Lung (tissue), 11 donors: ENCODE measurements at regions not wholly inside any gene's neighbourhood (a gene's known extent, or its start where the extent isn't known, plus 50 kb on each side); places are given as distances from the start of the nearest gene placed in this dataset.

Experiments
- ATAC-seq: fragments of 200-7000 bp; cut with Tn5 transposase; one replicate; pipeline ENCODE4 v1.9.1; 2020; ENCODE audit warnings: moderate number of reproducible peaks; ENCODE audit not compliant: insufficient read depth, low FRiP score
- DNase-seq, 3 donors: peaks; one replicate each; pipeline ENCODE4 v3.0.0-alpha.2; 2013 to 2017
- H3K27ac ChIP-seq, 2 donors: one replicate each; pipeline ENCODE4 v1.5.1; 2013; ENCODE audit warnings: mild to moderate bottlenecking in 2 of 2, moderate library complexity in 2 of 2, control low read depth in 1 of 2, inconsistent platforms in 1 of 2, low read depth in 1 of 2, low read length in 1 of 2
- H3K27me3 ChIP-seq, 3 donors: one replicate each; pipeline ENCODE4 v1.5.1; 2013; ENCODE audit warnings: low read length in 2 of 3; ENCODE audit not compliant: control insufficient read depth in 3 of 3, insufficient read depth in 3 of 3
- H3K36me3 ChIP-seq, 4 donors: one replicate each; pipeline ENCODE4 v1.5.1; 2013; ENCODE audit warnings: low read length in 4 of 4, mild to moderate bottlenecking in 1 of 4, moderate library complexity in 1 of 4; ENCODE audit not compliant: control insufficient read depth in 4 of 4, insufficient read depth in 4 of 4
- H3K4me1 ChIP-seq, 5 donors: one replicate each; pipeline ENCODE4 v1.5.1; 2013; ENCODE audit warnings: low read length in 5 of 5, mild to moderate bottlenecking in 2 of 5, moderate library complexity in 1 of 5; ENCODE audit not compliant: control insufficient read depth in 5 of 5, insufficient read depth in 5 of 5
- H3K4me3 ChIP-seq: one replicate; pipeline ENCODE4 v1.5.1; 2013; ENCODE audit warnings: mild to moderate bottlenecking, control low read depth, moderate library complexity
- H3K9ac ChIP-seq, 2 donors: one replicate each; pipeline ENCODE4 v1.5.1; 2013; ENCODE audit warnings: low read length in 2 of 2, control low read depth in 1 of 2; ENCODE audit not compliant: insufficient read depth in 1 of 2
- H3K9me3 ChIP-seq, 4 donors: one replicate each; pipeline ENCODE4 v1.5.1; 2013; ENCODE audit warnings: low read length in 3 of 4, mild to moderate bottlenecking in 1 of 4, moderate library complexity in 1 of 4; ENCODE audit not compliant: control insufficient read depth in 4 of 4, insufficient read depth in 3 of 4
- WGBS, 2 donors: extraction: QIAGEN DNeasy Blood & Tissue Kit; methylation state at CpG; one replicate each; pipeline ENCODE4 v1.1.7; 2013; 5-methylcytosine and 5-hydroxymethylcytosine counted together
- TF ChIP-seq, protein P1 (sequence below): IDR thresholded peaks from 2 replicates; pipeline ENCODE4 v1.5.1; 2012; ENCODE audit warnings: mild to moderate bottlenecking; ENCODE audit errors: control extremely low read depth, extremely low read depth
- donor health status: control.
- donor health status: control.
- donor health status: Bipolar disorder and iron deficiency.
- donor health status: healthy.
- donor health status: DM: yes; HTN: yes; CAD: no.

DNA sequence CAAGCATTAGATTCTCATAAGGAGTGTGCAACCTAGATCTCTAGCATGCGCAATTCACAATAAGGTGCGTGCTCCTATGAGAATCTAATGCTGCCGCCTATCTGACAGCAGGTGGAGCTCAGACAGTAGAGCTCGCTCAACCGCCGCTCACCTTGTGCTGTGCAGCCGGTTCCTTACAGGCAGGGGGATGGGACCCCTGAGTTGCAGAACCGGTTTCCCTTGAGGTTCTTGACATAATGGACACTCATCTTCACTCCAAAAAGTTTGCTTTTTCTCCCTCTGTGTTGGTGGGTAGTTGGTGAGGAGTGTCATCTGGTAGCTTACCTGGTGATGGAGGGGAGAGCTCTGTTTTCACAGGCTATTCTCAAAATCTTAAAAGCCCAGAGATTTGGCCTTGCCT is 324.0 kb upstream of the TBL1XR1 start:
- H3K9ac ChIP-seq: no peak overlapping the region
- ATAC-seq: peak; percentile 71
- WGBS, 2 donors: 78 to 92% methylated on average over 8 of the region's 8 CpGs

DNA sequence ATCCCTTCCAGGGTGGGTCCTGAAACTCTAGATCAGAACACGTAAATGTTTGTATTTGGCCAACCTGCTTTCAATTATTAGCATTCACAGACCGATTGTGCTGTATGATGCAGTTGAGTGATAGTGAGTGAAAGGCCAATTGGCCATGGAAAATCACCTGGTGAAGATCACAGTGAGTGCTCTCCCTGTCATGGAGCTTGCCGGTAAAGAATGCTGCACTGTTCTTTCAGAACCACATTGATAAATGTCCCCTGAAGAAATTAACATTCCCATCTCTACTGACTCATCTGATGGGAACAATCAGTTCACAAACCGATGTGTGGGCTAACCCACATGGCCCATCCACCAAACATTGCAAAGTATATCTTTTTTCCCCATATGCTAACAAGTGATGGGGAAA is 324.8 kb upstream of the TBL1XR1 start:
- 91% methylated on average over 4 of the region's 4 CpGs for WGBS, 2 donors
- Histone ChIP-seq H3K27me3 (no peaks in the 10 kb centered on the region), H3K27ac (no peak overlapping the region), H3K9me3 (peaks cover 0 to 4% (median 0%) of the 10 kb centered on the region in 4 donors), H3K4me1 (peaks cover 0 to 18% (median 3%) of the 10 kb centered on the region in 5 donors), H3K9ac (no peak overlapping the region), H3K36me3 (no peaks in the 10 kb centered on the region), H3K4me3 (no peak overlapping the region)
- DNase-seq (no peak), ATAC-seq (no peak)
- TF ChIP-seq, protein P1, sequence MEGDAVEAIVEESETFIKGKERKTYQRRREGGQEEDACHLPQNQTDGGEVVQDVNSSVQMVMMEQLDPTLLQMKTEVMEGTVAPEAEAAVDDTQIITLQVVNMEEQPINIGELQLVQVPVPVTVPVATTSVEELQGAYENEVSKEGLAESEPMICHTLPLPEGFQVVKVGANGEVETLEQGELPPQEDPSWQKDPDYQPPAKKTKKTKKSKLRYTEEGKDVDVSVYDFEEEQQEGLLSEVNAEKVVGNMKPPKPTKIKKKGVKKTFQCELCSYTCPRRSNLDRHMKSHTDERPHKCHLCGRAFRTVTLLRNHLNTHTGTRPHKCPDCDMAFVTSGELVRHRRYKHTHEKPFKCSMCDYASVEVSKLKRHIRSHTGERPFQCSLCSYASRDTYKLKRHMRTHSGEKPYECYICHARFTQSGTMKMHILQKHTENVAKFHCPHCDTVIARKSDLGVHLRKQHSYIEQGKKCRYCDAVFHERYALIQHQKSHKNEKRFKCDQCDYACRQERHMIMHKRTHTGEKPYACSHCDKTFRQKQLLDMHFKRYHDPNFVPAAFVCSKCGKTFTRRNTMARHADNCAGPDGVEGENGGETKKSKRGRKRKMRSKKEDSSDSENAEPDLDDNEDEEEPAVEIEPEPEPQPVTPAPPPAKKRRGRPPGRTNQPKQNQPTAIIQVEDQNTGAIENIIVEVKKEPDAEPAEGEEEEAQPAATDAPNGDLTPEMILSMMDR: no peak

More for the DNA sequence above, 324.0 kb upstream of the TBL1XR1 start:
- Histone ChIP-seq H3K27ac (no peak overlapping the region), H3K4me1 (peaks cover 0 to 26% (median 4%) of the 10 kb centered on the region in 5 donors), H3K36me3 (no peaks in the 10 kb centered on the region), H3K4me3 (no peak overlapping the region), H3K9me3 (peaks cover 0 to 4% (median 0%) of the 10 kb centered on the region in 4 donors), H3K27me3 (no peaks in the 10 kb centered on the region)
- TF ChIP-seq, protein P1: no peak
- DNase-seq: peak; percentile 58 to 82 (median 78)

DNA sequence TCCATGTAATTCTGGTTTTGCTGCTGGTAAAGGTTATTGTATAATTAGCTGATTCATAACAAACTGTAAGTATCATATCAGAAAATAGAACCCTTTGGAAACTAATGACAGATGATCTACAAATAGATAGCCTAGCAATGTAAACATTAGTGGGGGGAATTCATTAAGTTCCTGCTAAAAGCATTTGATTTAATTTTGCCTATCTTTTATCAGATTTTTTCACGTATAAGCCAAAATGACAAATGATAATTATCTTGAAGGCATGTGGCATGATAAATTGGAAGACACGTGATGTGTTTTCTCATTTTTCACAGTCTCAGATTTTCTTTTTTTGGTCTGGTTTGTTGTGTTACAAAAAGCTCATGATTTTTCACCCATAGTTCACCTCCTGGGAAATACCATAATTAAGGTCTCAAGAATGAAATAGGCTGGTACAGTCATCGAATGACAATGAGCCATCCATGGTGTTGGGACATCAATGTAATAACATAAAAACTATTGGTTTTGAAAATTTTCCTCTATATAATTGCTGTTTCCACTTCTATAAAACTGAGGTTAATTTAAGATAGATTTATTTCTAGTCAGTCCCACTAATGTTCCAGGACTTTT is 325.9 kb upstream of the TBL1XR1 start:
- ATAC-seq (no peak), DNase-seq (no peak)
- no peak overlapping the region for H3K9ac ChIP-seq
- TF ChIP-seq, protein P1: no peak
- no peak overlapping the region for H3K4me3 ChIP-seq
- H3K36me3 ChIP-seq: no peaks in the 10 kb centered on the region
- peaks cover 0 to 4% (median 1%) of the 10 kb centered on the region in 4 donors for H3K9me3 ChIP-seq
- peaks cover 0 to 16% (median 3%) of the 10 kb centered on the region in 5 donors for H3K4me1 ChIP-seq
- WGBS, 2 donors: 60 to 64% methylated on average over 3 of the region's 3 CpGs
- no peak overlapping the region for H3K27ac ChIP-seq
- H3K27me3 ChIP-seq: no peaks in the 10 kb centered on the region
